SK-N-SH (cell line): ENCODE measurements at regions not wholly inside any gene's neighbourhood (a gene's known extent, or its start where the extent isn't known, plus 50 kb on each side); places are given as distances from the start of the nearest gene placed in this dataset.

Experiments
- CTCF ChIA-PET: fragments of 300-600, 350-600 bp; formaldehyde crosslinking; extraction: SDS; loops from one replicate; lab custom pipeline; 2021; lab: Yijun Ruan, JAX
- POLR2A ChIA-PET: fragments of 350-600 bp; sonication (Branson Sonifier 250); formaldehyde crosslinking; extraction: SDS; loops from one replicate; lab custom pipeline; 2020; ENCODE audit warnings: antibody characterized with exemption, inconsistent platforms; lab: Yijun Ruan, JAX
- DNase-seq: peaks from one replicate; pipeline ENCODE4 v3.0.0; 2012
- H2AFZ ChIP-seq: fragments of 200-600 bp; sonication (generic); 2 replicates; pipeline ENCODE4 v1.8.1; 2016; ENCODE audit warnings: antibody characterized with exemption, mild to moderate bottlenecking, low read depth
- H3F3A ChIP-seq: fragments of 200-600 bp; sonication (generic); replicated peaks from 2 replicates; pipeline ENCODE3; 2016; ENCODE audit warnings: antibody characterized with exemption, mild to moderate bottlenecking; ENCODE audit not compliant: insufficient read depth
- H3K27ac ChIP-seq, 2 experiments: fragments of 200-500 bp in 1 of 2; fragments of 200-600 bp in 1 of 2; sonication (Bioruptor generic) in 1 of 2; sonication (generic), shearing (Covaris generic) in 1 of 2; 2 replicates each; pipeline versions ENCODE4 v1.5.1 to v1.6.1; 2014 to 2016; ENCODE audit warnings: low read depth in 2 of 2, inconsistent platforms in 1 of 2, low read length in 1 of 2, mild to moderate bottlenecking in 1 of 2, mixed read lengths in 1 of 2
- H3K27me3 ChIP-seq: fragments of 200-600 bp; sonication (generic), shearing (Covaris generic); 2 replicates; pipeline ENCODE4 v1.6.1; 2016; ENCODE audit warnings: mixed run types; ENCODE audit not compliant: insufficient read depth
- H3K36me3 ChIP-seq, 2 experiments: fragments of 200-500 bp in 1 of 2; fragments of 200-600 bp in 1 of 2; sonication (Bioruptor generic) in 1 of 2; sonication (generic) in 1 of 2; replicated peaks in 1 of 2; 2 replicates each; pipeline versions ENCODE3 to v1.5.1; 2014 to 2016; ENCODE audit warnings: low read length in 1 of 2, mild to moderate bottlenecking in 1 of 2; ENCODE audit not compliant: insufficient read depth in 2 of 2, control insufficient read depth in 1 of 2
- H3K4me1 ChIP-seq, 2 experiments: fragments of 200-500 bp in 1 of 2; fragments of 200-600 bp in 1 of 2; sonication (Bioruptor generic) in 1 of 2; sonication (generic), shearing (Covaris generic) in 1 of 2; 2 replicates each; pipeline versions ENCODE4 v1.5.1 to v1.6.1; 2014 to 2016; ENCODE audit warnings: low read depth in 1 of 2, low read length in 1 of 2, mixed run types in 1 of 2; ENCODE audit not compliant: insufficient read depth in 2 of 2, control insufficient read depth in 1 of 2
- H3K4me2 ChIP-seq: fragments of 200-600 bp; sonication (generic), shearing (Covaris generic); 2 replicates; pipeline ENCODE4 v1.6.1; 2017; ENCODE audit warnings: mixed run types
- H3K4me3 ChIP-seq, 2 experiments: fragments of 200-500 bp in 1 of 2; fragments of 200-600 bp in 1 of 2; sonication (Bioruptor generic) in 1 of 2; sonication (generic), shearing (Covaris generic) in 1 of 2; 2 replicates each; pipeline versions ENCODE4 v1.5.1 to v1.8.1; 2014 to 2016; ENCODE audit warnings: low read depth in 2 of 2, inconsistent platforms in 1 of 2, low read length in 1 of 2, mild to moderate bottlenecking in 1 of 2, mixed read lengths in 1 of 2, moderate library complexity in 1 of 2
- H3K79me2 ChIP-seq: fragments of 200-600 bp; sonication (generic); 2 replicates; pipeline ENCODE4 v1.8.1; 2017; ENCODE audit warnings: mild to moderate bottlenecking; ENCODE audit not compliant: insufficient read depth
- H3K9ac ChIP-seq: fragments of 200-600 bp; sonication (generic); 2 replicates; pipeline ENCODE4 v1.6.1; 2017; ENCODE audit warnings: mixed run types
- H3K9me2 ChIP-seq: fragments of 200-600 bp; sonication (generic); 2 replicates; pipeline ENCODE4 v1.6.1; 2017; ENCODE audit warnings: mixed run types
- H3K9me3 ChIP-seq: fragments of 200-600 bp; sonication (generic); 2 replicates; pipeline ENCODE4 v1.6.1; 2017; ENCODE audit warnings: mixed run types, mild to moderate bottlenecking, moderate library complexity
- H4K20me1 ChIP-seq: fragments of 200-600 bp; sonication (generic); 2 replicates; pipeline ENCODE4 v1.6.1; 2017; ENCODE audit warnings: mild to moderate bottlenecking, mixed run types; ENCODE audit not compliant: insufficient read depth
- CHD2 ChIP-seq: fragments of 150-350 bp; IDR thresholded peaks from 2 replicates; pipeline ENCODE4 v1.6.1; 2018; ENCODE audit warnings: low read length; ENCODE audit not compliant: partially characterized antibody
- EZH2phosphoT487 ChIP-seq: fragments of 200-600 bp; sonication (generic); IDR thresholded peaks from 2 replicates; pipeline ENCODE4 v1.6.1; 2017; ENCODE audit warnings: low read depth, mixed run types, mild to moderate bottlenecking, antibody characterized with exemption, moderate library complexity, borderline replicate concordance
- FOSL2 ChIP-seq: IDR thresholded peaks from 2 replicates; pipeline ENCODE4 v1.4.0; 2012; ENCODE audit warnings: low read depth, mild to moderate bottlenecking, moderate library complexity, borderline replicate concordance
- GABPA ChIP-seq: IDR thresholded peaks from 2 replicates; pipeline ENCODE4 v1.4.0; 2012; ENCODE audit warnings: low read depth, mild to moderate bottlenecking
- MEF2A ChIP-seq: IDR thresholded peaks from 2 replicates; pipeline ENCODE4 v1.4.0; 2012; ENCODE audit warnings: low read depth, borderline replicate concordance
- MXI1 ChIP-seq: IDR thresholded peaks from 2 replicates; pipeline ENCODE4 v1.6.1; 2012; ENCODE audit warnings: mild to moderate bottlenecking, low read depth, low read length, improper control_type of control experiment
- PBX3 ChIP-seq: IDR thresholded peaks from 2 replicates; pipeline ENCODE4; 2012
- POLR2AphosphoS5 ChIP-seq: IDR thresholded peaks from 2 replicates; pipeline ENCODE4 v1.6.1; 2012; ENCODE audit warnings: low read depth, low read length
- RCOR1 ChIP-seq: fragments of 150-350 bp; IDR thresholded peaks from 2 replicates; pipeline ENCODE4 v1.6.1; 2017; ENCODE audit warnings: antibody characterized with exemption, low read length
- REST ChIP-seq: IDR thresholded peaks from 2 replicates; pipeline ENCODE4 v1.6.1; 2012; ENCODE audit warnings: mild to moderate bottlenecking, low read depth, low read length, moderate library complexity
- RFX5 ChIP-seq: IDR thresholded peaks from 2 replicates; pipeline ENCODE4 v1.6.1; 2012; ENCODE audit warnings: mild to moderate bottlenecking, improper control_type of control experiment, low read length
- SIN3A ChIP-seq: IDR thresholded peaks from 2 replicates; pipeline ENCODE4 v1.6.1; 2012; ENCODE audit warnings: low read depth, mild to moderate bottlenecking, low read length, moderate library complexity, borderline replicate concordance
- SMC3 ChIP-seq: IDR thresholded peaks from 2 replicates; pipeline ENCODE4 v1.6.1; 2012; ENCODE audit warnings: low read depth, low read length, improper control_type of control experiment
- TCF12 ChIP-seq: IDR thresholded peaks from 2 replicates; pipeline ENCODE4 v1.4.0; 2012
- TEAD4 ChIP-seq: IDR thresholded peaks from 2 replicates; pipeline ENCODE4 v1.4.0; 2012; ENCODE audit warnings: mild to moderate bottlenecking, borderline replicate concordance; ENCODE audit not compliant: insufficient read depth
- USF1 ChIP-seq: IDR thresholded peaks from 2 replicates; pipeline ENCODE4 v1.4.0; 2012; ENCODE audit warnings: low read depth, borderline replicate concordance
- ZBTB33 ChIP-seq: IDR thresholded peaks from 2 replicates; pipeline ENCODE4 v1.4.0; 2012; ENCODE audit warnings: low read depth, borderline replicate concordance
- WGBS: methylation state at CpG from one replicate; pipeline ENCODE4 v1.1.6; 2017; ENCODE audit warnings: low lambda C conversion rate; 5-methylcytosine and 5-hydroxymethylcytosine counted together

GRCh38 chr15:70509731-70510143 lies 253.6 kb downstream of the UACA start:
- Histone ChIP-seq H3K9me3 (peaks cover 7% of the 10 kb centered on the region; the same call in 1 of the 2 replicates), H4K20me1 (no peaks in the 10 kb centered on the region), H3K4me3 (no peak overlapping the region; a peak in 1 of 4 replicates), H3F3A (peaks cover 18% of the 10 kb centered on the region), H3K9ac (no peak overlapping the region), H3K27me3 (no peaks in the 10 kb centered on the region), H3K27ac (no peak overlapping the region), H2AFZ (no peak overlapping the region)
- no peak for DNase-seq
- TF ChIP-seq RFX5 (no peak), FOSL2 (no peak), CHD2 (no peak), SMC3 (no peak), POLR2AphosphoS5 (no peak), REST (no peak), USF1 (no peak), GABPA (no peak), PBX3 (no peak), TEAD4 (no peak), RCOR1 (no peak), SIN3A (no peak)
- TF ChIP-seq, all 33 proteins: peak for 0
- WGBS = no CpG with 5 or more reads among the region's 4 CpGs
- Histone ChIP-seq H3K9me2 (no peaks in the 10 kb centered on the region), H3K4me2 (no peak overlapping the region), H3K79me2 (no peaks in the 10 kb centered on the region), H3K36me3 (no peaks in the 10 kb centered on the region), H3K4me1 (peaks cover 27 to 30% of the 10 kb centered on the region in 2 experiments; a peak in 3 of 4 replicates)
- POLR2A ChIA-PET = no interaction called here
- CTCF ChIA-PET = interaction anchor here (1.6 kb wide), 2 partner anchors 22 to 1031 kb away, joined by 3 to 4 read pairs; no protein-coding TSS in a partner anchor

GRCh38 chr15:70509282-70509662 lies 254.1 kb downstream of the UACA start:
- CTCF ChIA-PET = interaction anchor here (1.6 kb wide), 2 partner anchors 21 to 1031 kb away, joined by 3 to 4 read pairs; no protein-coding TSS in a partner anchor
- no peak overlapping the region for H2AFZ ChIP-seq
- H3K79me2 ChIP-seq = no peaks in the 10 kb centered on the region
- H3K36me3 ChIP-seq = no peaks in the 10 kb centered on the region
- H3K4me1 ChIP-seq = peaks cover 31 to 34% of the 10 kb centered on the region in 2 experiments; a peak in 3 of 4 replicates
- peak overlapping the region; percentile 54; the same call in 1 of the 2 replicates for H3K4me2 ChIP-seq
- peaks cover 7% of the 10 kb centered on the region; the same call in 1 of the 2 replicates for H3K9me3 ChIP-seq
- TF ChIP-seq MEF2A (no peak), TCF12 (no peak), FOSL2 (no peak), EZH2phosphoT487 (no peak), RFX5 (no peak), ZBTB33 (no peak), MXI1 (no peak)
- TF ChIP-seq, all 33 proteins: peak for 0
- H4K20me1 ChIP-seq = no peaks in the 10 kb centered on the region
- H3F3A ChIP-seq = peaks cover 18% of the 10 kb centered on the region
- H3K27ac ChIP-seq = peak overlapping the region; percentile 12 to 74; a peak in 3 of 4 replicates
- 72% methylated on average over 2 of the region's 2 CpGs for WGBS
- H3K9me2 ChIP-seq = no peaks in the 10 kb centered on the region
- H3K9ac ChIP-seq = no peak overlapping the region
- H3K27me3 ChIP-seq = no peaks in the 10 kb centered on the region
- H3K4me3 ChIP-seq = no peak overlapping the region
- no peak for DNase-seq
- POLR2A ChIA-PET = no interaction called here
